NCI-H187 treated with DMSO at 0.1 percent for 48 hours (cell line): ENCODE measurements at regions not wholly inside any gene's neighbourhood (a gene's known extent, or its start where the extent isn't known, plus 50 kb on each side); places are given as distances from the start of the nearest gene placed in this dataset.

Experiments
- DNase-seq: peaks from one replicate; lab custom pipeline; 2025; lab: John Stamatoyannopoulos, UW

DNA sequence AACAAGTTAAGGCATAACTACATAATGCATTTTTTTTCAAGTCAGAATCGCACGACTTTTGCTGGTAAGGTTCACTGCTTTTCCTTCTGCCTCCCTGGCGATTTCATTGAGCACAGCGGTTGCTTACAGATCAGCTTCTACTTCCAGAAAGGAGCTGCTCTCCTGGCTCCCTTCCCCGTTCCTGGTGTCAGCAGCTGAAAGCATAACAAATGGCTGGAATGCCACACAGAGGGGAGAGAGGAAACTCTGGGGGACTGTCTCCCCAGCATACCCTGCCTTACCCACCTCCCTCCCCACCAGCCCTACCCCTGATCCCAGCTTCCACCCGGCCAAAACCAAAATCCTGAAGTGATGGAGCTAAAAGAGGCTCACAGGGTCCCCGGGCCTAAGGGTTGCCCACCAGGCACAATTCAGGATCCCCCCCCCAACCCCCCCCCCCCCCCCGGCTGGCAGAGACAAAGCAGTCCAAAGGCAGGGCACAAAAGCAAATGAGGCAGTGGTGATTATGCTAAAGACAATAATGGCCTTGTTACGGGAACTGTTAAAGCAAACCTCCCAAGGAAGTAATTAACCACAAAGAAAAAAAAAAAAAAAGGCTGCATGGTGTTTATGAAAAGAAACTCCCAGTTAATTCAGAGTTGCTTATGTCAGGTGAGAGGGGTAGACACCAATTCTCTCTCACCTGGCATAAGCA is 126.1 kb upstream of the WWC1 start:
- DNase-seq: no peak

DNA sequence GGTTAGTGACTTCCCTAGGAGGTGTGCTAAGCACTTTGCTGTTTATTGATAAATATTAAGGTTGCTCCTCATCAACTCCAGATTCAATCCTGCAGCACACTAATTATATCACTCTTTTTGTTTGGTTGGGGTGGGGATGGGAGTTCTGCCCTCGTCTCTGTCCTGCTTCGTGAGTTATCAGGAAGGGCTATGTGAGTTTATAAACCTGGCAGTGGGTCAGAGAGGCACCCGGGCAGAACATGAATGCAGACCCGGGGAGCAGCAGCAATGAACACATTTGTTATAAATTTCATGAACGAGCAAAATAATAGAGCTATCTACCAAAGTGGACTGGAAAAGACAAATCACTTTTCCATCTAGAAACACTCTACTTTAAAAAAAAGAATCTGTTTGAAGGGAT is 125.5 kb upstream of the WWC1 start:
- no peak for DNase-seq

DNA sequence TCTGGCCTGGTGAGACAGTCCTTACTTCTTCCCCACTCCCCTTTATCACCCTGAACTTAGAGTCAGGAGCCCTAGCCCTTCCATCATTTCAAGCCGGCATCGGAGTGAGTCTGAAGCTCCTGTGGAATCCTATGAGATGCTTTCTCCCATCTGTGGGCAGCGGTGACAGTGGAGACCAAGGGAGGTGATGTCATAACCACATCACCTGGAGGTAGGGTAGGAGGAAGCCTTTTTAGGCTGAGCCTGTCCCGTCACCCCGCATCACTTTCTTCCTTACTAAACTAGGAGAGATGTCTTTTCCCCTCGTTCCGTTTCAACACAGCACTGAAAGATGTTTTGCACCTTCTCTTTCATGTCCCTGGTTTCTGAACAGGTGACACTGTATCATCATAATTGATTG is 124.1 kb upstream of the WWC1 start:
- DNase-seq: no peak

DNA sequence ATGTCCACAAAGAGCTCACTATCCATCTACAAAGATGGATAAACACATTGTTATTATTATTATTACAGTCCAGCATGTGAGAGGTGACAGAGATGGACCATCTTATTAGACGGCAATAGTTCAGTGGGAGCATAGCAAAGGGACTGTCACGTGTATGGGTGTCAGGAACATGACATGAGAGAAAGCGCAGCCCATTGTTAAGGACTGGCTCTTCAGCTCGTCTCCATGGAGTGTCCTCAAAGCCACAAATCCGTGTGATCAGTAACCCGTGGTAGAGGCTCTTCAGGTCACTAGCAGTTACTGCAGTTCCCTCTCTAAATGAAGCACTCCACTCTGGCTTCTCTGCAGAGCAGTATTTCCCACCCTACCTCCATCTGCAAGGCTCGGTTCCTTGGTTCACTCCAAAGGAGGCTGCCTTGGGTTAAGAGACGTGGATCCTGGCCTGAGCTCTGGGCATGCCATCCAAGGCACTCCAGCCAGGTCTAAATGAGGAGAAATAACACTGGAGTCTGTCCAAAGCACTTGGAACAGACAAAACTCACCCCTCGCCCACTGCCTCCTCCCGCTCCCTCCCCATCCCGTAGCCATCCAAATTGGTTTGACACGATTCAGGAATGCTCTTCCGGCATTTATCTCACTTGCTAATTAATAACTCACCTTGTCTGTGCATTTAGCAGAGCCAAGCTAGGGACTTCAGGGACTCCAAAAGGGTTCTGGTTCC is 122.3 kb upstream of the WWC1 start:
- peak; percentile 53 for DNase-seq

DNA sequence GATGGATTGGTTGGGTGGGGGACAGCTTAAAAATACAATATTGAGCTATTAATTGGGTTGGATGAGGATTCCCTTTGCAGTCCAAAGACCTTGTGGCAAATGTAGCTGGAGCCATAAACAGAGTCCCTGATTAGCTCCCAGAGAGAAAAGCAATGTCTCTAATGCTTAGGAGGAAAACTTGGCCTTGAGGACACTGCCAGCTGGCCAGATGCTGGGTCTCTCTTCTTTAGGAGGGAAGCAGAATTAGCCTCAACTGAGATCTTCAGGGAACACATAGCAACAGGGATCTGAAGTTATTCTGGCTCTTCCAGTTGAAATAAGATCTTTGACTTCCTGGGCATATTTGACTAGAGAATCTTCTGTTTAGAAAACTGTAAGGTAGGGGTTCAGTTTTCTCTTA is 121.7 kb upstream of the WWC1 start:
- DNase-seq: no peak

DNA sequence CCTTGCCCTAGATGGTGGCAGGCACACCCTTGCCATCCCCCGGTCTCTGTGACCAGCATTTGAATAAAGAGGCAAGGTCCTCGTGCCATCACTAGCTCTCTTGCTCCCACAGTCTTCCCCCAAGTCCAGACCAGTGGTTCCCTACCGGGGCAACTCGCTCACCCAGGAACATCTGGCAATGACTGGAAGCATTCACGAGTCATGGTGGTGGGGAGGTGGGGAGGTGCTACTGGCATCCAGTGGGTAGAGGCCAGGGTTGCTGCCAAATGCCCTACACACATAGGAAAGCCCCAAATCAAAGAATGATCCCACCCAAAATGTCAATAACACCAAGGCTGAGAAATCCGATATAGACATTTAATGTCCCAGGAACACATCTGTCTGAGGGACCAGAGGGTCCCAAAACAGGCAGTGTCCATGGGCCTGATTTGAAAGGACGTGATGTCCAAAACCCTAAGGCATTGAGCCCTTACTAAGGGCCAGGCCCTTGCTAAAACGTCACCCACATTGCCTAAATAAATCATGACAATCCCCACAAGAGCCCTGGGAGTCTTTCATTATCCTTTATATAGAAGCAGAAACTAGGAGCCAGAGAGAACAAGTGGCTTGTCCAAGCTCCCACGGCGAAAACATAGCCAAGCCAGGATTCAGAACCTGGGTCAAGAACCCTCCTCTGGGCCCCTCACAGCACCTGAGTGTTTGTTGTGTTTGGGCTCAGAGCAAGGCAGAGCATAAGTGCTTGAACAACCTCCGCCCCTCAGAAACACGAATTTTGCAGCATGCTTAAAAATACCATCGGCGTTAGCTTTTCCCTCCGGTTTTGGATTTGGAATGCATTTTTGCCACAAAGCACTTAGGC is 119.3 kb upstream of the WWC1 start:
- no peak for DNase-seq

DNA sequence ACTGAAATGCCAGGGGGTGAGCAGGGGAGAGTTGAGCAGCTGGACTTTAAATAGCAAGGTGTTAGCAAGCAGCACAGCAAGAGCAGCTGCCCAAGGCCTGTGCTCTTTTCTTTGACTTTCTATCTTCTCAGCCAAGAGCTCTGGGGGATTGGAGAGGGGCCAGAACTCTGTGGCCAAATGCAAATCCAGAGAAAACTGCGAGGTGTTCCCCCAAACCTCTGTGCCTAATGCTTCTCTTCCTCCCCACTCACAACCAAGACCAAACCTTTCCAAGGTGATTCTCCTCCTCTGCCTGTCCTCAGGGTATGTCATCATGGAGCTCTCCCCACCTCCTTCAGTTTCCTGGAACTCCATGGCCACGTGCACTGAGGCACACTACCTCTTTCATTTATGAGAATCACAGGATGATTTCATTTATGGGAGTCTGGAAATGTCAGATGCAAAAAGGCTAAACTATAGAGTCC is 118.7 kb upstream of the WWC1 start:
- no peak for DNase-seq

DNA sequence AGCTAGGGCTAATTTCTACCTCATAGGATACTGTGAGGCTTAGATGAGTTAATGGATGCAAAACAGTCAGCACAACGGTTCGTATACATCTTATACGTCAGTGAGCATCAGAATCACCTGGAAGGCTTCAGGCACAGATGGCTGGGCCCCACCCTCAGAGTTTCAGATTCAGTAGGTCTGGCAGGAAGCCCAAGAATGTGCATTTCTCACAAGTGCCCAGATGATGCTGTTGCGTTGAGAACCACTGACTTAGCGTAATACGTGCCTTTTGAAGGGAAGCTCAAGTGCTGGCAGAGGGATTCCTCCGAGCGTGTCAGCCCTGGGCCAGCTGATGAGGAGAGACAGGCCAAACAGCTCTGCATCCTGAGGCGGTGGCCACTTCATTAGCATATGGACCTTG is 117.1 kb upstream of the WWC1 start:
- no peak for DNase-seq

DNA sequence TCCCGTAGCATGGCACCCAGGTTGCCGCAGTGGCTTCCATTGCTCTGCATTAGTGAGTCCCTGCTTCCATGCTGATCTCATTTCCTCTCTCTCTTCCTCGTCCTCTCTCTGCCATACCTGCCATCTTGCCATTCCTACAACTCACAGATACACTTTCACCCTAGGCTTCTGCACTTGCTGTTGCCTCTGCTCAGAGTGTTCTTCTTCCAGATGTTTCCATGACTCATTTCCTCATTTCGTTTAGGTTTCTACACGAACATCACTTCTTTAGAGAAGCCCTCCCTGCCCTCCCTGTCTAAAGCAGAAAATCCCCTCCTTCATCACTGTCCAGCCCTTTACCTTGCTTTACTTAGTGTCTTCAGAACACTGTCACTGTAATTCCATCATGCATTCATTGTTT is 115.2 kb upstream of the WWC1 start:
- DNase-seq: no peak

DNA sequence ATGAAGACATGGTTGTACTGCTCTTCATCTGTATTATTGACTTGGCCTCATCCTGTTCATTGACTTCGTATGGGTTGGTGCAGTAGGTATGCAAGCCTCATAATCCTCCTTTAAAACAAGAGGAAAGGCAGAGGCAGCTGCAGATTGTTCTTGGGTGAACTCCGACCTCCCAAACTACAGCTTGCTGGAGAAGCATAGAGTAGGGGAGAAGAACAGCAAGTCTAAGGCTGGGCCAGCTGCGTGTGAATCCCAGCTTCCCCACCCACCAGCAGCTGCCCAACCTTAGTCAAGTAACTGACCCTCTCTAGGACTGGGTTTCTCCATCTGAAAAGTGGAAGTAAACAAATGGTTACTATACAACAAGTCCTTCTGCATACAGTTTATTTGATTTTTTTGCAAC is 114.5 kb upstream of the WWC1 start:
- no peak for DNase-seq

DNA sequence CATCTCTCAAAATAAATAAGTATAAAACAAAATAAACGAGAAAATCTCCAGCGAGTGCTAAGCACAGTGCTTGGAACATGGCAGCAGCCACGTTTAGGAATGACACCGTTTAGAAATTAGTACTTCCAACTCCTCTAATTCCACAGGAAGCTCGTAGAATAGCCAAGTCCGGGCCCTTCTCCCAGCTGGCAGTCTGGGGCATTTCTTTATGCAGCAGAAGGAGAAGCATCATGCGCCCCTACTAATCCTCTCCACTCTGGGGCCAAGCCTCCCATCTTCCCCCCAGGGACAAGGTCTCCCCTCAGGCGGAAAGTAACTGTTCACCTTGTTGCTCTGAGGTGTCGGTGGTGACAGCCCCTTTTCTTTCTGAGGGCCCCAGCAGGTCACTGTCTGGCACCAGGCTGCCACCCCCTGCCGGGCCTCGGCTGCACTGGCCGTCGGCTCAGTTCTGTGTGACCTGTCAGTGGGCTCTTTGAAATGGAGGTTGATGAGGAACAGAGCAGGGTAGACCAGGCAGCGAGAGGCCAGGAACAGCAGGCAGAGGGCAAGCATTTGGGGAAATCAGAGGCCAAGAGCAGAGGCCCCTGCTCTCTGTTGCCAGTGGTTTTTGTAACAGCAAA is 113.5 kb upstream of the WWC1 start:
- DNase-seq: no peak

DNA sequence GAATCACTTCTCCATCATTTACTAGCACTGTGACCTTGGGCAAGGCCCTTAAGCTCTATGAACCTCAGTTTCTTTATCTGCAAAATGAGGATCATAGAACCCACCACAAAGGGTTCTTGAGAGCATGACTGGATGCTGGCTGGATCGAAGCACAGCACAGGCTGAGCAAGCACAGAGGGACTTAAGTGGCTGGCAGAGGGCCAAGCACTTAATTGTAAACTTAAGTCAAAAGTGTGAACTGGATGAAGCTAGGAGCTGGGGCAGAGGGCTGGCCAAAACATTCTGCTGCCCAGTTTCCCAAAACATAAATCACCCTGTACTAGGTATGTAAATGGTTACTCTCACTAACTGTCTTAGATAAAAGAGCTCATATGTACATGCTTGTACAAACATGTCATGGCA is 112.3 kb upstream of the WWC1 start:
- no peak for DNase-seq

DNA sequence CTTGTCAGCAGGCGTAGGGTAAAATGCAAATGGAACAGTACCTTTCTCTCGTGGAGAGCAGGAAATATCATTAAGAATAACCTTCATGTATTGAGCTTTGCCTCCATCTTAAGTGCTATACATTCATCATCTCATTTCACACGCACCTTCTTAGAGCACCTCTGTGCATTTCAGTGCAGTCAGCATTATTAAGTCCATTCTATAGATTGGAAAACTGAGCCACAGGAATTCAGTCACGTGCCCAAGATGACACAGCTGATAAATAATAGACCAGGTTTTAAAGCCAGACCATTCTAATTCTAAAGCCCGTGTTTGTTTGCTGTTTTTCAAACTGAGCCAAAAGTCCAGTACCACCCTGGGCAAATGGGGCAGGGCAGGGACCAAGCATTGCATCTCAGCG is 109.2 kb upstream of the WWC1 start:
- no peak for DNase-seq

DNA sequence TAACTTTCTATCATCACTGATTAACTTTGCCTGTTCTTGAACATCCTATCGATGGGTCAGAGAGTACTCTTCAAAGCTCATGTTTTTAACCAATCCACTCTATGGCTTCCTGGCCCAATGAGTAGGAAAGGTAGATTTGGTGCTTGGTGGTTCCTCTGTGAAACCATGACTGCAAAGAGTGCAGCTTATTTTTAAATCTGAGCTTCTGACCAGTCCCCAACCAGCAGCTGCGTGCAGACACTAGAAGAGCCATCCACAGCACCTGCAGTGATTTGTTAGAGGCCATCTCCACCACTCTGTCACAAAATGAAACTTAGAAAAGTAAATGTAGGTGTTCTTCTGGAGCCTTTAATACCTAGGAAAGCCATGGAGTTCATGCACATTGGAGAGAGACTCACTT is 107.3 kb upstream of the WWC1 start:
- no peak for DNase-seq

DNA sequence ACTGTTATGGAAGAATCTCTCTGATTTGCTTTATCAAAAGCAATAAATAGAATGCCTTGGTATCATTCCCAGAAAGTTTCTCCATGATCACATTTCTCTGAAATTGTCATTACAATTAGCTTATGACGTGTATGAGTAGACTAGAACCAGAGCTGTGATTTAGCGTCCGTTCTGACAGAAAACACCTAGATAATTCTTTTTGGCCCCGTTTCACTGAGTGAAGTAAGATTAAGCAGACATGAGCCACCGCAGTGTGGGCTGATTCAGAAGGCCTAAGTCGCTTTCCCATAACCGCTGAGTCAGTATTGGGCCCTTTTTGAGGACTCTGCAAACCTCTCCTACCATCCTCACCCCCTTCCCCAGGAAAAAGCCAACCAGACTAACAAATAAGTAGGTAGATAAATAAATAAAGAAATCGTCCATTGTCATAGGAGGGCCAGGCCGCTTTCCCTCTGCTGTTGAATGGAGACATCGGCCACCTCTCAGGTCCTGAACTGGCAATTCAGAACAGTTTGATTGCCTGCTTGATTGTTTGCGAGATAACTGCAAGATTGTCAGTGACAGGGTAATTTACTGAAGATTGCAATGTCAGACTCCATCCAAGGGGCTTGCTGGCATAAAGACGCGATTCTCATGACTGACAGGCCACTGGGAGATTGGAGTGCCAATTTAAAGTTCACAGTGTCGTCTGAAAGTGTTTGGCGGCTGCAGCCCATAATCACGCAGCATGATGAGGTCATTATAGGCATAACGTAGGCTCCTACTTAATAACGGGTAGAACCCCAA is 105.0 kb upstream of the WWC1 start:
- DNase-seq: no peak

DNA sequence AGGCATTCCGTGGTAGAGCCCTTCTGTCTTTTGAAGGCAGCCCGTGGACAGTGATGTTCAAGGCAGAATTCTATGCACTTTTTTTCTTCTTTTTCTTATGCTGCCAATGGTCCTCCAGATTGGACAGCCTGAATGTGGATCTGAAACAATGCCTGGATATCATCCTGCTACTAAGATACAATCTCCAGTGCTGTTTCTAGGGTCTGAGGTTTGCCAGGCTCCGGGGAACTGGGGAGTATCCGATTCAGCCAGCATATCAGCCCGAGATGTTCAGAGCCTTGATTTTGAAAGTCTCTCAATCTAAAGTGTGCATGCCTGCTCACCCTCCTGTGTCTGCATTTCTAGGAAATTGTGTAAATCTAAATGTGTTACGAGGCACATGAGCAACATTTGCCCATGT is 103.8 kb upstream of the WWC1 start:
- DNase-seq: no peak

DNA sequence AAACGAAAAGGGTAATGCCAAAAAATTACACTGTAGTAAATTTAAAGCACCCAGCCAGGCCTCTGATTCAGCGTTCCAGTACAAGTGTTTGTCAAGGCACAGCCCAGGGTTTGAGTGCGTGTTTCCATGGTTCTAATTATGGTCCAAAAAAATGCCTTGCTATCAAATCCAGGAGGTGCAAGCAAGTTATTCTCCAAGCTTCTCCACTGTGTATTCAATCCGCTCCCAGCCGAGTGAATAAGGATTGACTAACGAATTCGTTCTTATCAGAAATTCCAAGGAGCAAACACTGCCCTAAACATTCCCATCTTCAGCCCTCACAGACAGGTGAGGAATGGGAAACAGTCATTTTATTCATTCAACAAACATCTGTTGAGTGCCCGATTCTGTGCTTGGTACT is 103.3 kb upstream of the WWC1 start:
- no peak for DNase-seq

DNA sequence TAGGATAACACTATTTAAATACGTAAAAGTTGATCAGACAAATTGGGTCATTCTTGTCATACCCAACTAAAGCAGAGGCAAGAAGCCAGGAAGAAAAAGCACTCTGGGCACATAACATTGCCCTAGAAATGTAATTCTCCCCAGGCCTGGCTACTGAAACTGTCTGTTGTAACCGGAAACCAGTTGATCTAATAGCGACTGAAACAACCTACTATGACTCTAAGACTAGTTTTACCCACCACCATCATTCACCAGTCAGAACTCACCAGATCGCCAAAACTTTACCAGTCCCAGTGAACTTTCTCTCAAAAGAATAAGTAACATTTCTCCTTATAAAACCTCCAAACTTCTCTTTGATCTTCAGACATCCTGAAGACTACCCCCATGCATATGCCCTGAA is 99.3 kb upstream of the WWC1 start:
- no peak for DNase-seq

DNA sequence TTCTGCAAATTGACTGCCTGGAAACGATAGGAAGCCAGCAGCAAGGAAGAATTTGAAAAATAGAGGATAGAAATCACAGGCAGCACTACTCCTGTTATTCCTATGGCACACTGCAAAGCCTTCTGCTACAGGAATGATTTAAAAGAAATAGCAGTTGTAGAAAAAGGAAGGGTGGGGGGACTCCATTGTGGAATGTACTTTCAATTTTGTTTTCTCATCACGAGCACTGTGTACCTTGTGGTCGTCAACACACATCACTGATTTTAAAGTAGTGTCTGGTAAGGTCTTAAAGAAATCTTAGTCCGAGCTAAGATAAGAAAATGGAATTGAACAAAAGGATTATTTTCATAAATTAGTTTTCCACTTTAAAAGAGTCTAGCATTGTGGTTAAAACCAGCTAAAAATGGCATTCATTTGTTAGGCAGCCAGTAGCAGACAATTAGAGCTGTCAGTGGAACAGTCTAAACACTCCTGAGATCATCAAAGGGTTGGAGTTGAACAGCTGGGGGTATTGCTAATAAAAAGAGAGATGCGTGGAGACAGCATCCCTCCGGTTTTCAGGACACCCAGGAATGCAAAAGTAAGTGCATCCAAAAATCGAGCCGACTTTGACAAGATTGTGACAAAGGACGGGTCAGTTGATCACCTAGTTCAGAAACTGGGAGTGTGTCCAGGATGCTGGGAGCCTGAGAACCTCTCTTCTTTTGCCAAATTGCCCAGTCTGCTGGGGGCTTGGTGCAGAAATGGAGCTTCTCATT is 97.8 kb upstream of the WWC1 start:
- no peak for DNase-seq

DNA sequence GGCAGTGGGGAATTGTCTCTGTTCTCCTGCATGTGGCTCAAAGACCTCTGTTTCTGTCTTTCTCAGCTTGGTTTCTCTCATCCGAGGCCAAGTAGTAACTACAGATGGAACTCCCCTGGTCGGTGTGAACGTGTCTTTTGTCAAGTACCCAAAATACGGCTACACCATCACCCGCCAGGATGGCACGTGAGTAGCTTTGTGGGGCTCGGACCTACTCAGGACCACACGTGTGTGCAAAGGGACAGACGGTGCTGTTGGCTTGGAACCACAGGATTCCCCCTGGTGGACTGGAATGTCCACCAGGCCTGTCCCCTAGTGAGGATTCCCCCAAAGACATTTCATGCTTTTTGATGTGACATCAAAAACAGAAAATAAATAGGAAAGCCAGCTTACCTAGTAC is 96.3 kb upstream of the WWC1 start:
- DNase-seq: no peak

DNA sequence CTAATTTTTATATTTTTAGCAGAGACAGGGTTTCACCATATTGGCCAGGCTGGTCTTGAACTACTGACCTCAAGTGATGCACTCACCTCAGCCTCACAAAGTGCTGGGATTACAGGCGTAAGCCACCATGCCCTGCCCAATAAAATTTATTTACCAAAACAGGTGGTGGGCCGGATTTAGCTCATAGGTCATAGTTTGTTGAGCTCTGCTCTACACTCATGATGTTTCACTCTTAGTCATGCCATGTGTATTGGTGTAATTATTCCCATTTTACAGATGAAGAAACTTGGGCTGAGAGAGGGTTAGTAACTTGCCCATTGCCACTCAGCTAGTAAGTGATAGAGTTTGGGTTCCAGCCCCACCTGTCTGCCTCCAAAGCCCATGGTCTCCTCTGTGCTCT is 93.1 kb upstream of the WWC1 start:
- DNase-seq: no peak
